ENCODE measurements at regions not wholly inside any gene's neighbourhood (a gene's known extent, or its start where the extent isn't known, plus 50 kb on each side); places are given as distances from the start of the nearest gene placed in this dataset.

DNA sequence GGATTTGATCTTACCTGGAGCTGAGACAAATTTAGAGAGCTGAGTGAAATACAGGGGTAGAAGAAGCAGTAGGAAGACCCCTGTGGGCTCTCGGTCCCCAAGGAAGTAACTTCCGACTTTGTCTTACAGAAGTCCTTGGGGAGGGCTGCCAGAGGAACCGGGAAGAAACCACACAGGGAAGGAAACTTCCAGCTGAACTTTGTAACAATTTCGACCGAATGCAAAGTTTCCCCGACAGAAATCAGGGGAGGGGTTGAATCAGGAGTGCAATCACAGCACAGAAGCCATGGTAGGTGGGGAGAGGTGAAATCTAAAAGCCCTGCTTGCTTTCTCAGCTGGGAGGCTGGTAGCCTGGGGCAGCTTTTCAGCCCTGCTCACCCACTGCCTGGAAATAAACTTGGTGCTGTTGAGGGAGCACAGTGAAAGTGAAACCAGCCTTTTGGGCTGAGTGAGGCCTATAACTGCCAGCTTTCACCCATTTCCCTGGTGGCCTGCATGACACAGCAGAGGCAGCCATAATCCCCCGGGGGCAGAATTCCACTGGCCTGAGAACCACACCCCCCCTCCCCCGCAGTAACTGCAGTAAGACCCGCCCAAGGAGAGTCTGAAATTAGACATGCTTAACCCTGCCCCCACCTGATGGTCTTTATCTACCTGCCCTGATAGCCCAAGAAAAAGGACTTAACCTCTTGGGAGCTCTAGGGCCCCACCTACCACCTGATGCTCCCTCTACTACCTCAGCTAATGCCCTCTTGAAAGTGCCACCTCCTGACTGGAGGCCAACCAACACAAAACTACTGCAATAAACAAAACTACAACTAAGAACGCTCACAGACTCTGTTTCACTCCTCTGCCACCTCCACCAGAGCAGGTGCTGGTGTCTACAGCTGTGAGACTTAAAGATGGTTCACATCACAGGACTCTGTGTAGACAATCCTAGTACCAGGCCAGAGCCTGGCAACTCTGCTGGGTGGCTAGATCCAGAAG is 248.2 kb downstream of the PARM1 start:
- DNase-seq (ENCODE audit: low read depth) (no peak), FAIRE-seq (no peak)
- TF ChIP-seq, protein P1, sequence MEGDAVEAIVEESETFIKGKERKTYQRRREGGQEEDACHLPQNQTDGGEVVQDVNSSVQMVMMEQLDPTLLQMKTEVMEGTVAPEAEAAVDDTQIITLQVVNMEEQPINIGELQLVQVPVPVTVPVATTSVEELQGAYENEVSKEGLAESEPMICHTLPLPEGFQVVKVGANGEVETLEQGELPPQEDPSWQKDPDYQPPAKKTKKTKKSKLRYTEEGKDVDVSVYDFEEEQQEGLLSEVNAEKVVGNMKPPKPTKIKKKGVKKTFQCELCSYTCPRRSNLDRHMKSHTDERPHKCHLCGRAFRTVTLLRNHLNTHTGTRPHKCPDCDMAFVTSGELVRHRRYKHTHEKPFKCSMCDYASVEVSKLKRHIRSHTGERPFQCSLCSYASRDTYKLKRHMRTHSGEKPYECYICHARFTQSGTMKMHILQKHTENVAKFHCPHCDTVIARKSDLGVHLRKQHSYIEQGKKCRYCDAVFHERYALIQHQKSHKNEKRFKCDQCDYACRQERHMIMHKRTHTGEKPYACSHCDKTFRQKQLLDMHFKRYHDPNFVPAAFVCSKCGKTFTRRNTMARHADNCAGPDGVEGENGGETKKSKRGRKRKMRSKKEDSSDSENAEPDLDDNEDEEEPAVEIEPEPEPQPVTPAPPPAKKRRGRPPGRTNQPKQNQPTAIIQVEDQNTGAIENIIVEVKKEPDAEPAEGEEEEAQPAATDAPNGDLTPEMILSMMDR (IDR thresholded peaks at IDR 0.05; ENCODE audit: insufficient read depth, low read depth, low read length), result no peak
- no peak for TF ChIP-seq EZH2 (IDR thresholded peaks at IDR 0.05; ENCODE audit: insufficient read depth, low read length)
- Mint-ChIP-seq H3K4me3 (ENCODE audit: unreplicated experiment) (no peak overlapping the region), H3K9me3 (ENCODE audit: unreplicated experiment) (no peaks in the 10 kb centered on the region), H3K27ac (ENCODE audit: unreplicated experiment) (no peak overlapping the region), H3K36me3 (ENCODE audit: low read depth, unreplicated experiment) (no peaks in the 10 kb centered on the region), H3K27me3 (ENCODE audit: low read depth, unreplicated experiment) (no peaks in the 10 kb centered on the region), H3K4me1 (ENCODE audit: low read depth, unreplicated experiment) (no peaks in the 10 kb centered on the region)
- Histone ChIP-seq H3K27me3 (ENCODE audit: insufficient read depth, low read length) (no peaks in the 10 kb centered on the region), H2AFZ (ENCODE audit: low read depth, low read length) (no peak overlapping the region), H3K9me3 (ENCODE audit: insufficient read depth, low read depth, low read length) (no peaks in the 10 kb centered on the region), H3K4me3 (ENCODE audit: insufficient read depth, low read depth, low read length) (no peak overlapping the region), H3K36me3 (ENCODE audit: insufficient read depth, low read length) (no peaks in the 10 kb centered on the region), H3K79me2 (ENCODE audit: insufficient read depth, low read length) (no peaks in the 10 kb centered on the region), H4K20me1 (ENCODE audit: insufficient read depth, low read length) (no peaks in the 10 kb centered on the region), H3K4me2 (ENCODE audit: low read length) (no peak overlapping the region), H3K9ac (ENCODE audit: low read length) (no peak overlapping the region), H3K27ac (ENCODE audit: low read depth, low read length) (no peak overlapping the region), H3K4me1 (ENCODE audit: insufficient read depth, low read length) (no peaks in the 10 kb centered on the region)

DNA sequence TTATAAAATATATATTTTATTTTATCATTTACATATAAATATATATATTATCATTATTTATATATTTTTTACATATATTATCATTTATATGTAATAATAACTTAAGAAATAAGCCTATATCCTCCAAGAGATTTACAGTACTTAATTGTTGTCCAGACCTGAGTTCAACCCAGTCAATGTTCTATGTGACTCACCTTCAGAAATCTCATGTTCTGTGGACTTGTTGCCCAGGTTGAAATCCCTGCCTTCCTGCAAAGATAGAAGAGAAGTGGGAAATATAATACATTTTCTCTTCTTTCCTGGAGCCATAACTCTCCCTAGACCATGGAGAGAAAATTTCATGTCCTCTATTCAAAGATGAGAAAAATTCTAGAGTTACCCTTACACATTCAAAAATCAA is 247.3 kb downstream of the PARM1 start:
- H3K36me3 Mint-ChIP-seq (ENCODE audit: low read depth, unreplicated experiment), result no peaks in the 10 kb centered on the region
- no peak overlapping the region for H3K4me3 ChIP-seq (ENCODE audit: insufficient read depth, low read depth, low read length)
- H3K9me3 ChIP-seq (ENCODE audit: insufficient read depth, low read depth, low read length), result no peaks in the 10 kb centered on the region
- no peaks in the 10 kb centered on the region for H3K79me2 ChIP-seq (ENCODE audit: insufficient read depth, low read length)
- no peak overlapping the region for H3K4me3 Mint-ChIP-seq (ENCODE audit: unreplicated experiment)
- H3K9ac ChIP-seq (ENCODE audit: low read length), result no peak overlapping the region
- H3K4me2 ChIP-seq (ENCODE audit: low read length), result no peak overlapping the region
- H3K27ac ChIP-seq (ENCODE audit: low read depth, low read length), result no peak overlapping the region
- DNase-seq (ENCODE audit: low read depth) (no peak), FAIRE-seq (no peak)
- no peaks in the 10 kb centered on the region for H3K9me3 Mint-ChIP-seq (ENCODE audit: unreplicated experiment)
- no peaks in the 10 kb centered on the region for H3K4me1 ChIP-seq (ENCODE audit: insufficient read depth, low read length)
- no peaks in the 10 kb centered on the region for H3K27me3 ChIP-seq (ENCODE audit: insufficient read depth, low read length)
- H3K36me3 ChIP-seq (ENCODE audit: insufficient read depth, low read length), result no peaks in the 10 kb centered on the region
- no peak for TF ChIP-seq EZH2 (IDR thresholded peaks at IDR 0.05; ENCODE audit: insufficient read depth, low read length)
- TF ChIP-seq, protein P1 (IDR thresholded peaks at IDR 0.05; ENCODE audit: insufficient read depth, low read depth, low read length), result no peak
- H3K27ac Mint-ChIP-seq (ENCODE audit: unreplicated experiment), result no peak overlapping the region
- H4K20me1 ChIP-seq (ENCODE audit: insufficient read depth, low read length), result no peaks in the 10 kb centered on the region
- H2AFZ ChIP-seq (ENCODE audit: low read depth, low read length), result no peak overlapping the region
- H3K4me1 Mint-ChIP-seq (ENCODE audit: low read depth, unreplicated experiment), result no peaks in the 10 kb centered on the region
- H3K27me3 Mint-ChIP-seq (ENCODE audit: low read depth, unreplicated experiment), result no peaks in the 10 kb centered on the region

DNA sequence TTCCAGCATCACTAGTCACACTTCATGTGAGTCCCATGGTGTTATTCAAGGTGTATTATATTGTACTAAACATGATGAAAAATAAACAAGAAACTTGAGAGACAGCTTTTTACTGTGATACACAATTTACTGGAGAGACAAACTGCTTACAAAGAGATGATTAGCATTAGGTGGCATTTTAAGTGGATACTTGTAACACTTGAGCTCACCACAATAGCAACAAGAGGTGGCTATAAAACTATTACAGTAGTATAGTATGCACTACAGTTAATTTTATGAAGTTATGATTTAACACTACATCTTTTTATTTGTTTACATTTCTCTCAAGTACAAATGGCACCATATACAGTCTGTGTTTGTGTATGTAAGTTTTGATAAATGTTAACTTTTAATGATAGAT is 246.6 kb downstream of the PARM1 start:
- no peak for FAIRE-seq
- Histone ChIP-seq H3K27me3 (ENCODE audit: insufficient read depth, low read length) (no peaks in the 10 kb centered on the region), H3K36me3 (ENCODE audit: insufficient read depth, low read length) (no peaks in the 10 kb centered on the region), H3K9me3 (ENCODE audit: insufficient read depth, low read depth, low read length) (no peaks in the 10 kb centered on the region), H3K4me1 (ENCODE audit: insufficient read depth, low read length) (no peaks in the 10 kb centered on the region), H3K4me3 (ENCODE audit: insufficient read depth, low read depth, low read length) (no peak overlapping the region), H3K9ac (ENCODE audit: low read length) (no peak overlapping the region), H2AFZ (ENCODE audit: low read depth, low read length) (no peak overlapping the region), H3K4me2 (ENCODE audit: low read length) (no peak overlapping the region), H3K79me2 (ENCODE audit: insufficient read depth, low read length) (no peaks in the 10 kb centered on the region), H4K20me1 (ENCODE audit: insufficient read depth, low read length) (no peaks in the 10 kb centered on the region), H3K27ac (ENCODE audit: low read depth, low read length) (no peak overlapping the region)
- Mint-ChIP-seq H3K27ac (ENCODE audit: unreplicated experiment) (no peak overlapping the region), H3K4me1 (ENCODE audit: low read depth, unreplicated experiment) (no peaks in the 10 kb centered on the region), H3K27me3 (ENCODE audit: low read depth, unreplicated experiment) (no peaks in the 10 kb centered on the region), H3K4me3 (ENCODE audit: unreplicated experiment) (no peak overlapping the region), H3K36me3 (ENCODE audit: low read depth, unreplicated experiment) (no peaks in the 10 kb centered on the region), H3K9me3 (ENCODE audit: unreplicated experiment) (no peaks in the 10 kb centered on the region)
- TF ChIP-seq, protein P1 (IDR thresholded peaks at IDR 0.05; ENCODE audit: insufficient read depth, low read depth, low read length), result no peak
- TF ChIP-seq EZH2 (IDR thresholded peaks at IDR 0.05; ENCODE audit: insufficient read depth, low read length), result no peak
- no peak for DNase-seq (ENCODE audit: low read depth)

Measured in astrocyte (in vitro differentiated cells and primary cell).